ENCODE measurements at regions not wholly inside any gene's neighbourhood (a gene's known extent, or its start where the extent isn't known, plus 50 kb on each side); places are given as distances from the start of the nearest gene placed in this dataset.

DNA sequence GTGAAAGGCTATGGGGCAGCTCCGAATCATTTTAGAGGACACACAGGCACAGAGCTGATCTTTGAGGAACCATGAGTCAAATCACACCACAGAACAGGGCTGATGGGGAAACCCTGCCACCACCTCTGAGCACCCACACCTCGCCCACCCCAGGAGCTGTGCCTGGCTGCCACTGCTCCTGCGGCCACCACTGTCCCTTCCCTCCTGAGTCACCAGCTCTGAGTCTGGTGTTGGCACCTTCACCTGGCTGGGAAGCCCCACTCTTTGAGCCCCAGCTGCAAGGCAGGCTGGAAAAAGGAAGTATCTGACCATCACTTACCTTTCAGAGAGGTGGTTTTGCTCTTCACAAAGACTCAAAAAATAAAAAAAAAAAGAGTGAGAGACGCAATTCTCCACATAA is 63.6 kb upstream of the MEF2A start:
- TF ChIP-seq POLR2A (IDR thresholded peaks at IDR 0.05) (no peak), EP300 (IDR thresholded peaks at IDR 0.05) (no peak)
- TF ChIP-seq, protein P1, sequence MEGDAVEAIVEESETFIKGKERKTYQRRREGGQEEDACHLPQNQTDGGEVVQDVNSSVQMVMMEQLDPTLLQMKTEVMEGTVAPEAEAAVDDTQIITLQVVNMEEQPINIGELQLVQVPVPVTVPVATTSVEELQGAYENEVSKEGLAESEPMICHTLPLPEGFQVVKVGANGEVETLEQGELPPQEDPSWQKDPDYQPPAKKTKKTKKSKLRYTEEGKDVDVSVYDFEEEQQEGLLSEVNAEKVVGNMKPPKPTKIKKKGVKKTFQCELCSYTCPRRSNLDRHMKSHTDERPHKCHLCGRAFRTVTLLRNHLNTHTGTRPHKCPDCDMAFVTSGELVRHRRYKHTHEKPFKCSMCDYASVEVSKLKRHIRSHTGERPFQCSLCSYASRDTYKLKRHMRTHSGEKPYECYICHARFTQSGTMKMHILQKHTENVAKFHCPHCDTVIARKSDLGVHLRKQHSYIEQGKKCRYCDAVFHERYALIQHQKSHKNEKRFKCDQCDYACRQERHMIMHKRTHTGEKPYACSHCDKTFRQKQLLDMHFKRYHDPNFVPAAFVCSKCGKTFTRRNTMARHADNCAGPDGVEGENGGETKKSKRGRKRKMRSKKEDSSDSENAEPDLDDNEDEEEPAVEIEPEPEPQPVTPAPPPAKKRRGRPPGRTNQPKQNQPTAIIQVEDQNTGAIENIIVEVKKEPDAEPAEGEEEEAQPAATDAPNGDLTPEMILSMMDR (IDR thresholded peaks at IDR 0.05), result no peak

Measured in ovary (tissue), 3 donors.